Adrenal gland (tissue), 5 donors: ENCODE measurements at regions not wholly inside any gene's neighbourhood (a gene's known extent, or its start where the extent isn't known, plus 50 kb on each side); places are given as distances from the start of the nearest gene placed in this dataset.

Experiments
- POLR2A ChIP-seq, 2 donors: fragments of 450-650 bp; IDR thresholded peaks; one replicate each; pipeline ENCODE4 v1.6.1; 2017; ENCODE audit warnings: antibody characterized with exemption in 2 of 2, mild to moderate bottlenecking in 2 of 2, moderate library complexity in 1 of 2
- TF ChIP-seq, protein P1 (sequence below), 6 experiments: fragments of 450-650 bp in 4 of 6; fragments of 200-600 bp in 2 of 6; sonication (generic) in 1 of 6; IDR thresholded peaks; 1 replicate in 5 of 6; 2 replicates in 1 of 6; pipeline versions ENCODE4 v1.5.1 to v1.8.0; 2016 to 2021; ENCODE audit warnings: antibody characterized with exemption in 6 of 6, mild to moderate bottlenecking in 2 of 6, moderate library complexity in 1 of 6
- donor health status: DM: no; HTN: no; CAD: no.

DNA sequence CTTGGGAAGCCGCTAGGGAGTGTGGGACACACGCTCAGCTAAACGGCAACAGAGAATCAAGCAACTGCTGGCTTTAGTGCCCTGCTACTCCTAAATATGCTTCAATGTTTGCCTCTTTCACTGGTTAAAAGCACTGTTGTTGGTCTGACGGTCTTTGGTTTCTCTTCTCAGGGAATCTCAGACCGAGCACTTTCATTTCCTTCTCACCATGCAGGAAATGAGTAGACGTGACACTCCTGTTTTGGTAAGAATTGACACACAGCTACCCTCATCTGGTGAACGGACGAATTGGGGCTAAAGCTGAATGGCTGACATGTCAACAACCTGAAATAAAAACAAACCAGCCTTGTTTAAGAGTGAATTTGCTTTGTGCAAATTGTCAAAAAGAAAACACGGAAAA lies 57.5 kb upstream of the PIWIL1 start:
- TF ChIP-seq, protein P1, sequence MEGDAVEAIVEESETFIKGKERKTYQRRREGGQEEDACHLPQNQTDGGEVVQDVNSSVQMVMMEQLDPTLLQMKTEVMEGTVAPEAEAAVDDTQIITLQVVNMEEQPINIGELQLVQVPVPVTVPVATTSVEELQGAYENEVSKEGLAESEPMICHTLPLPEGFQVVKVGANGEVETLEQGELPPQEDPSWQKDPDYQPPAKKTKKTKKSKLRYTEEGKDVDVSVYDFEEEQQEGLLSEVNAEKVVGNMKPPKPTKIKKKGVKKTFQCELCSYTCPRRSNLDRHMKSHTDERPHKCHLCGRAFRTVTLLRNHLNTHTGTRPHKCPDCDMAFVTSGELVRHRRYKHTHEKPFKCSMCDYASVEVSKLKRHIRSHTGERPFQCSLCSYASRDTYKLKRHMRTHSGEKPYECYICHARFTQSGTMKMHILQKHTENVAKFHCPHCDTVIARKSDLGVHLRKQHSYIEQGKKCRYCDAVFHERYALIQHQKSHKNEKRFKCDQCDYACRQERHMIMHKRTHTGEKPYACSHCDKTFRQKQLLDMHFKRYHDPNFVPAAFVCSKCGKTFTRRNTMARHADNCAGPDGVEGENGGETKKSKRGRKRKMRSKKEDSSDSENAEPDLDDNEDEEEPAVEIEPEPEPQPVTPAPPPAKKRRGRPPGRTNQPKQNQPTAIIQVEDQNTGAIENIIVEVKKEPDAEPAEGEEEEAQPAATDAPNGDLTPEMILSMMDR (IDR thresholded peaks at IDR 0.05) = no peak
- TF ChIP-seq POLR2A (IDR thresholded peaks at IDR 0.05) = no peak
